SH-SY5Y (cell line): ENCODE measurements at regions not wholly inside any gene's neighbourhood (a gene's known extent, or its start where the extent isn't known, plus 50 kb on each side); places are given as distances from the start of the nearest gene placed in this dataset.

Experiments used
- GATA2 ChIP-seq: IDR thresholded peaks from 2 replicates; pipeline ENCODE4 v1.6.1; 2011; ENCODE audit warnings: mild to moderate bottlenecking, low read depth, low read length
- GATA3 ChIP-seq: IDR thresholded peaks from 2 replicates; pipeline ENCODE4 v1.6.1; 2011; ENCODE audit warnings: low read depth, mild to moderate bottlenecking, low read length, moderate library complexity

DNA sequence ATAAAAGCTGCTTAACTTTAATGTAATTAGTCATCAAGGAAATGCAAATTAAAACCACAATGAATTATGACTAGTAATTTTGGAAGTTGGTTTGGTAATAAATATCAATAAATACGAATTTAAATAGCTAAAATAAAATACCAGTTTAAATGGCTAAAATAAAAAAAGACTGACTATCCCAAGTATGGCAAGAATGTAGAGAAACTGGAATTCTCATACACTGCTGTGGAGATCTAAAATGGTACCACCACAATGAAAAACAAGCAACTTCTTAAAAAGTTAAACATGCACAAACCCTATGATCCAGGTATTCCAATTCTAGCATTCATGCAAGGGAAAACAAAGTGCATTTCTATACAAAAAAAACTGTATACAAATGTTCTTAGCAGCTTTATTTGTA, 382.6 kb upstream of the NR5A2 start:
- TF ChIP-seq GATA2, result no peak
- TF ChIP-seq GATA3, result no peak
